Tongue (tissue), 1 donor: ENCODE measurements at regions not wholly inside any gene's neighbourhood (a gene's known extent, or its start where the extent isn't known, plus 50 kb on each side); places are given as distances from the start of the nearest gene placed in this dataset.
A peak's percentile ranks its signal among the peaks of the same experiment; 100 is the strongest.

Experiments
- DNase-seq: peaks from one replicate; pipeline ENCODE4 v3.0.0-alpha.2; 2015

GRCh38 chr6:170134471-170135440, 156.1 kb downstream of the DLL1 start:
- no peak for DNase-seq

- peak; percentile 45 for DNase-seq
These were observed 156.8 kb downstream of the DLL1 start for GRCh38 chr6:170134031-170134470.

GRCh38 chr6:170132561-170132991, 158.3 kb downstream of the DLL1 start:
- DNase-seq = no peak

- no peak for DNase-seq
These were observed 158.8 kb downstream of the DLL1 start for GRCh38 chr6:170132011-170132521.

GRCh38 chr6:170131351-170131750, 159.5 kb downstream of the DLL1 start:
- no peak for DNase-seq

GRCh38 chr6:170130771-170131241, 160.1 kb downstream of the DLL1 start:
- DNase-seq = no peak

- no peak for DNase-seq
These were observed 160.7 kb downstream of the DLL1 start for GRCh38 chr6:170130201-170130621.

GRCh38 chr6:170129691-170130171, 161.1 kb downstream of the DLL1 start:
- DNase-seq = peak; percentile 95

GRCh38 chr6:170128811-170129681, 161.8 kb downstream of the DLL1 start:
- no peak for DNase-seq

- DNase-seq = no peak
These were observed 162.5 kb downstream of the DLL1 start for GRCh38 chr6:170128346-170128745.

GRCh38 chr6:170127151-170127550, 163.7 kb downstream of the DLL1 start:
- no peak for DNase-seq

- peak; percentile 43 for DNase-seq
These were observed 165.2 kb downstream of the DLL1 start for GRCh38 chr6:170125456-170126300.

- DNase-seq = no peak
These were observed 166.0 kb downstream of the DLL1 start for GRCh38 chr6:170124836-170125235.

- no peak for DNase-seq
These were observed 166.7 kb downstream of the DLL1 start for GRCh38 chr6:170124150-170124549.

- DNase-seq = no peak
These were observed 168.2 kb downstream of the DLL1 start for GRCh38 chr6:170122651-170123050.

GRCh38 chr6:170117111-170117972, 173.5 kb downstream of the DLL1 start:
- no peak for DNase-seq

GRCh38 chr6:170116636-170117035, 174.2 kb downstream of the DLL1 start:
- DNase-seq = no peak

GRCh38 chr6:170114956-170115855, 175.7 kb downstream of the DLL1 start:
- DNase-seq = peak; percentile 41
